NCI-H1048 (cell line): ENCODE measurements at regions not wholly inside any gene's neighbourhood (a gene's known extent, or its start where the extent isn't known, plus 50 kb on each side); places are given as distances from the start of the nearest gene placed in this dataset.

Experiments used
- DNase-seq: peaks from one replicate; lab custom pipeline; 2025; lab: John Stamatoyannopoulos, UW

DNA sequence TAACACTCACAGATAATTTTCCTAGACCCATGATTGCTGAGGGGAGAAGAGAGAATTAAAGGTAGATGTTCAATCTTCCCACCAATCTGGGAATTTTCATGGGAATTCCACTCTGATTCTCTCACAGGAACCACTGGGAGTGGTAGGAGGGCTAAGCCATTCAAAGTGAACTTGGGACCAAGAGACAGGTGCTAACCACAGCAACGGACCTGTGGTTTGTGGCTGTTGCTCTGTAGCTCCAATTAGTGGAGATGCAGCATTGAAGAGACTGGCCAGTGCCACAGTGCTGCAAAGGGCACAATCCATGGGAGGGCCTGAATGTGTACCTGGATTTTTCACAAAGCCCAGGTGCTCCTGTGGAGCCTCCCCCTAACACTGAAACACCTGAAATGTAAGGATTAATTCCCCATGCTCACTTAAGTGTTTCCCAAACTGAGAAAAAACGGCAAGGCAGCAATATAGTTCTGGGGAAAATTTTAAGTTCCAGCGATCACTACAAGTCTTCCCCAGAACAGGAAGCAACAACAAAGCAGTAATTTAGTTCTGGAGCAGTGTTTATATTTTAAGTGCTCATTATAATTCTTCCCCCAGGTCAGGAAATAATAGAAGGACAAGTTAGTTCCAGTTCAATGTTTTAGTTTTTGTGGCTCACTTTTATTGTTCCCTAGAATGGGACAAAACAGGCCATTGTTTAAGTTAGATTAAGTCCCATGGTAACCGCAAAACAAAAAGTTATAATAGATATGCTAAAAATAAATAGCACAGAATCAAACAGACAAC lies 1045.8 kb downstream of the CNTNAP5 start:
- peak; percentile 52 for DNase-seq

GRCh38 chr2:125073440-125073839 lies 1048.4 kb downstream of the CNTNAP5 start:
- no peak for DNase-seq

DNA sequence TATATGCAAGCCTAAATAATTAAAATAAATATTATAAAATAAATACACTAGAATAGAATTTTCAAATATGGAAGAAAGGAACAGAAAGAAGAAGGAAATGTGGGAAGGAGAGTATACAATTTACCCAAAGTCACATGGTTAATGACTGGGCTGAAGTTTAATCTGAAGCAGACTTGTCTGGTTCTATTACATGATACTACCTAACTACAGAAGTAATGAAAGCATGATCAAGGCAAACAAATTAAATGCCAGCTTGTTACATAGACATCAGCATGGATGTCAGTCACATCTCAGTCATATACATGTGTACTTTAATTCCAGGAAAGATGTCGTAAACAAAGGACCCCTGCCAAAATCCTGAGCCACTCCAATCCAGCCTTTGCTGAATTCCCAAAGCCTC lies 1060.8 kb downstream of the CNTNAP5 start:
- no peak for DNase-seq

- DNase-seq = no peak
Observed at GRCh38 chr2:125086313-125087184, 1061.5 kb downstream of the CNTNAP5 start.

GRCh38 chr2:125092276-125093009 lies 1067.4 kb downstream of the CNTNAP5 start:
- no peak for DNase-seq

GRCh38 chr2:125095826-125096225 lies 1070.7 kb downstream of the CNTNAP5 start:
- DNase-seq = no peak

GRCh38 chr2:125106710-125107109 lies 1081.6 kb downstream of the CNTNAP5 start:
- no peak for DNase-seq

- DNase-seq = no peak
Observed at GRCh38 chr2:125107446-125107845, 1082.4 kb downstream of the CNTNAP5 start.

- no peak for DNase-seq
Observed at GRCh38 chr2:125108251-125108650, 1083.2 kb downstream of the CNTNAP5 start.

DNA sequence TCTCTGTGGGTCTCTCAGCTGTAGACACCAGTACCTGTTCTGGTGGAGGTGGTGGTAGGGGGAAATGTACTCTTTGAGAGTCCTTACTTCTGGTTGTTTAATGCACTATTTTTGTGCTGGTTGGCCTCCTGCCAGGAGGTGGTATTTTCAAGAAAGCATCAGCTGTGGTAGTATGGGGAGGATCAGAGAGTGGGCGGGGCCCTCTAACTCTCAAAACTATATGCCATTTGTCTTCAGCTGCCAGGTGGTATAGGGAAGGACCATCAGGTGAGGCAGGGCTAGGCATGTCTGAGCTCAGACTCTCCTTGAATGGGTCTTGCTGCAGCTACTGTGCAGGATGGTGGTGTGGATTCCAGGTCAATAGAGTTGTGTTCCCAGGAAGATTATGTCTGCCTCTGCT lies 1100.8 kb downstream of the CNTNAP5 start:
- DNase-seq = no peak

GRCh38 chr2:125160947-125161346 lies 1135.9 kb downstream of the CNTNAP5 start:
- no peak for DNase-seq

DNA sequence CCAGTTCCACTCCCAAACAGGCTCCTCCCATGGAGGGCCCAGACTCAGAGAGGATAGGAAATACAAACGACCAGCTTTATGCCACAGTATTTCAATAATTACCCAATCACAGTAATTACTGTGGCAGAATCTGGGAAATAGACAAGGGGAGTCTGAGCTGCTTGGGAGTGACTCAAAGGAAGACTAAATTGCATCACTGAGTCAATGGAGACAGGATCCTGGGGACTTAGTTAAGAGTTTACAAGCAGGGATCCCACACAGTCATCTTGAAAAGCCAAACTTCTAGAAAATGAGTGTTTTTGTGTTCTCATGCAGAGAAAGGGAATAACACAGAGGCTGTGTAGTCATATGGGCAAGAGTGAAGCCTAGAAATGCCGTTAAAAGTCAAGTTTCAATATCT lies 1142.1 kb downstream of the CNTNAP5 start:
- DNase-seq = no peak

DNA sequence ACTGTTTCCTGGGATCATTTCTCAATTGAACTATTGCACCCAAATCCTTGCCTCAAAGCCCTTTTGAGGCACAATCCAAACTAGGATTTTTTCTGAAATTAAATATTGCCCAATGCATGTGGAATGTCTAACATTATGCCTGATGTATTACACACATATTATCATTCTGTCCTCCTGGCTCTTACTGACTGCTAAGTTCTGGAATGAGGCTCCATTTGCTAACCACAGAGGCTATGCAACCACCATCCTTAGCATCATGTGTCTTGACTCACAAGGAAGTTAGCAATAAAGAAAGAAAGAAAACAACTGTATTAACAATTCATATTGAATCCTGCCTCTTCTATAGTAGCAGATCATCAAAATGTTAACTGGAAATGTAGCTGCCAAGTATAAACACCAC lies 1142.7 kb downstream of the CNTNAP5 start:
- no peak for DNase-seq

- DNase-seq = no peak
Observed at GRCh38 chr2:125168442-125168841, 1143.4 kb downstream of the CNTNAP5 start.

DNA sequence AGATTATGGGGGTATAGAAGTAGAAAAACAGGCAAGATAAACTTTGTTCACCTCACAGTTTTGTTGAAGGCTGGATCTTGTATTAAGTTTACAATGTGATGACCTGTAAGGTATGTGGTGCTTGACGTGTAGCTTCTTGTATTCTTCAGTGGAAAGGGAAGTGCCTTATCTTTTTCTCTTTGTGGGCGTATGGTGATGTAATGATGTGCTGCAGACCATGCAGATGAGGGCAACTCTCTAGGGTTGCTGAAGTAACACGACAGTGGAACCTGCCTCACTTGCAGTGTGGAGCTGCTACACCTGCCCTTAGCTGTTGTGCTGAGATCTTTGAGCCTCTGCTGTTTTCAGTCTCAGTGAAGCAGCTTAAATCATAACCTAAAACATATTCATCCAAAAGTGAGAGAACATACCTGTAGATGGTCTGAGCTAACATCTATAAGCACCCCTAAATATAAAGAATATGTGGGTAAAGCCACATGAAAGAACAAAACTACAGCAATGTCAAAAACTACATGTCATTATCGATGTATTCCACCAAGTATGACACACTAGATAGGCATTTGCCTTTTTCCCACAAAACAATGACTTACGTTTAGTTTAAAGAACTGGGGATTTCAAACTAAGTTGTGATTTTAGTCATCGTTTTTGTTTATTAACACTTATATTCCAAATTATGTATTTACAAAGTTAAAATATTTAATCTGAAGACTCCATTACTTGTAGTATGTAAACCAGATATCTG lies 1144.1 kb downstream of the CNTNAP5 start:
- DNase-seq = no peak

GRCh38 chr2:125169764-125170146 lies 1144.7 kb downstream of the CNTNAP5 start:
- DNase-seq = no peak

DNA sequence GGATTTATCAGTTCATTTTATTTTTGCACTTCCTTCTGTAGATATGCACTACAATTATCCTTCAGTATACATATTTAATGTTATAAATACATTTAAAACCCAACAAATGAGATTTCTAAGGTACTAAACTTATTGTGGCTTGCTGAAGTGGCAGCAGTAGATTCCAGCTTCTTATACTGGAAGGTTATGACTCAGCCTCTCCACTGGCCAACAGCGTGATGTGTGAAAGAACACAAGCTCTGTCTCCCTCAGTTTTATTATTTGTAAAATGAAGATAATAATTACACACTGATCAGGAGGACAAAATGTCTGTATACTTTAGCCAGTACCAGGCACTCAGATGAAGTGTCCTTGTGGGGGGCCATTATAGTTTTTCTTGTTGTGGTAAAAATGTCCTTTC lies 1147.1 kb downstream of the CNTNAP5 start:
- DNase-seq = no peak

DNA sequence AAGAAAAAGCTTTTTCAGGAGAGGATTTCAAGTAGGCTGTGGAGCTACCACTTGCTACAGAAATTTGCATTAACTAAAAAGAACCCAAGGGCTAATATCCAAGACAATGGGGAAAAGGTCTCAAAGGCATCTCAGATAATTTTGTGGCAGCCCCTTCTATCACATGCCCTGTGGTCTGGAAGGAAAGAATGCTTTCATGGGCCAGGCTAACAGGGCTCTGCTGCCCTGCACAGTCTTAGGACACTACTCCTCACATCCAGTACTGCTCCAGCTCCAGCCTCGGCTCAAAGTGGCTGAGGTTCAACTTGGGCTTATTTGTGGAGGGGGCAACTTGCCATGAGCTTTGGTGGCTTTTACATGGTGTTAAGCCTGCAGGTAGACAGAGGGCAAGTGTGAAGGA lies 1150.3 kb downstream of the CNTNAP5 start:
- no peak for DNase-seq

GRCh38 chr2:125185691-125186270 lies 1160.7 kb downstream of the CNTNAP5 start:
- DNase-seq = no peak

- no peak for DNase-seq
Observed at GRCh38 chr2:125207431-125207830, 1182.3 kb downstream of the CNTNAP5 start.

DNA sequence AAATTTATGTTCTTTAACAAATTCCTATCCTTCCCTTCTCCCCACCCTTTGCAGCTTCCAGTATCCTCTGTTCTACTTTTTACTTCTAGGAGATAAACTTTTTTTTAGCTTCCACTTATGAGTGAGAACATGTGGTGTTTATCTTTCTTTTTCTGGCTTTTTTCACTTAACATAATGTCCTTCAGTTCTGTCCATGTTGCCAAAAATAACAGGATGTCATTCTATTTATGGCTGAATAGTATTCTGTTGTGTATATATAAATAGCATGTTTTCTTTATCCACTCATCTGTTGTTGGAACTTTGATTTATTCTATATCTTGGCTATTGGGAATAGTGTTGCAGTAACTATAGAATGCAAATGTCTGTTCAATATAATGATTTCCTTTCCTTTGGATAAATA lies 1191.2 kb downstream of the CNTNAP5 start:
- no peak for DNase-seq

DNA sequence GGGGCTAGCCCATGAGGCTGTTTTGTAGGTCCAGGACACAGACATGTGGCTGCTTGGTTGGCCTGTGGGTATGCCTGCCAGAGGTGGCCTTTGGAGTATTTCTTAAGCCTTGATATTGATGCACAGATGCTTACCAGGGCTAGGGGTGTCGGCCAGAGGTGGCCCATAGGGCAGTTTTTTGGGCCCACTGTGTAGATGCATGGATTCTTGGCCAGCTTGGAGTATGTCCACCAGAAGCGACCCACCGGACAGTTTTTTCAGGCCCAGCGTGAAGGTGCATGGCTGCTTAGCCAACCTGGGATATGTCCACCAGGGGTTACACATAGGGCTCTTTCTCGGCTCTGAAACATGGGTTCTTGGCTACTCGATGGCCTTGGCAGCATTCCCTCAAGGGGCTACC lies 1199.1 kb downstream of the CNTNAP5 start:
- DNase-seq = no peak
